IMR-90 (cell line): ENCODE measurements at regions not wholly inside any gene's neighbourhood (a gene's known extent, or its start where the extent isn't known, plus 50 kb on each side); places are given as distances from the start of the nearest gene placed in this dataset.

Experiments used
- ATAC-seq: fragments of 200-7000 bp; cut with Tn5 transposase; 2 replicates; pipeline ENCODE4 v1.9.1; 2020; ENCODE audit warnings: low read depth, mild to moderate bottlenecking, moderate library complexity
- BruUV-seq: library from RNA; stranded (reverse); fragments of 400-500 nt; replicated peaks from 2 replicates; lab custom pipeline; 2021; lab: Mats Ljungman, UMichigan
- CTCF ChIA-PET: fragments of 300-600 bp; formaldehyde crosslinking; extraction: SDS; loops from one replicate; lab custom pipeline; 2021; ENCODE audit warnings: antibody characterized with exemption; lab: Yijun Ruan, JAX
- POLR2A ChIA-PET: fragments of 300-600 bp; sonication (Branson Sonifier 250); formaldehyde crosslinking; loops from one replicate; lab custom pipeline; 2022; ENCODE audit warnings: antibody characterized with exemption; ENCODE audit not compliant: unreplicated experiment; lab: Charles Lee
- DNase-seq: peaks from one replicate; pipeline ENCODE4 v3.0.0; 2013
- H2AFZ ChIP-seq: replicated peaks from 2 replicates; pipeline ENCODE3; 2013; ENCODE audit warnings: low read length, mild to moderate bottlenecking; ENCODE audit not compliant: poor library complexity
- H2AK5ac ChIP-seq: 2 replicates; pipeline ENCODE4 v1.6.1; 2013; ENCODE audit warnings: low read depth, low read length, inconsistent platforms
- H2AK9ac ChIP-seq: replicated peaks from 2 replicates; pipeline ENCODE3; 2013; ENCODE audit warnings: mild to moderate bottlenecking, low read depth, low read length, moderate library complexity; ENCODE audit not compliant: poor library complexity
- H2BK120ac ChIP-seq: 2 replicates; pipeline ENCODE4 v1.6.1; 2013; ENCODE audit warnings: low read depth, low read length, inconsistent platforms
- H2BK15ac ChIP-seq: 3 replicates; pipeline ENCODE4 v1.6.1; 2013; ENCODE audit warnings: low read depth, low read length, inconsistent platforms
- H2BK20ac ChIP-seq: 2 replicates; pipeline ENCODE4 v1.6.1; 2013; ENCODE audit warnings: low read depth, mild to moderate bottlenecking, inconsistent platforms, low read length, moderate library complexity
- H2BK5ac ChIP-seq: 2 replicates; pipeline ENCODE4 v1.6.1; 2013; ENCODE audit warnings: mild to moderate bottlenecking, low read depth, low read length, inconsistent platforms; ENCODE audit not compliant: poor library complexity, severe bottlenecking
- H3K14ac ChIP-seq: replicated peaks from 2 replicates; pipeline ENCODE4 v1.6.1; 2013; ENCODE audit warnings: low read depth, low read length, inconsistent platforms
- H3K18ac ChIP-seq: 2 replicates; pipeline ENCODE4 v1.6.1; 2013; ENCODE audit warnings: low read depth, low read length, control low read depth
- H3K23ac ChIP-seq: 2 replicates; pipeline ENCODE4 v1.6.1; 2013; ENCODE audit warnings: low read depth, low read length, inconsistent platforms
- H3K27ac ChIP-seq: 2 replicates; pipeline ENCODE4 v1.5.1; 2013; ENCODE audit warnings: mild to moderate bottlenecking, control low read depth, low read length; ENCODE audit not compliant: insufficient read depth
- H3K27me3 ChIP-seq: 2 replicates; pipeline ENCODE4 v1.6.1; 2013; ENCODE audit warnings: low read length; ENCODE audit not compliant: control insufficient read depth, insufficient read depth
- H3K36me3 ChIP-seq: 2 replicates; pipeline ENCODE4 v1.6.1; 2013; ENCODE audit warnings: low read length, mixed read lengths; ENCODE audit not compliant: control insufficient read depth, insufficient read depth
- H3K4ac ChIP-seq: 2 replicates; pipeline ENCODE4 v1.6.1; 2013; ENCODE audit warnings: low read depth, low read length, inconsistent platforms
- H3K4me1 ChIP-seq: 2 replicates; pipeline ENCODE4 v1.6.1; 2013; ENCODE audit warnings: low read length, mixed read lengths; ENCODE audit not compliant: control insufficient read depth, insufficient read depth
- H3K4me2 ChIP-seq: 2 replicates; pipeline ENCODE4 v1.6.1; 2013; ENCODE audit warnings: low read depth, mild to moderate bottlenecking, control low read depth, low read length, moderate library complexity
- H3K4me3 ChIP-seq: 2 replicates; pipeline ENCODE4 v1.5.1; 2013; ENCODE audit warnings: low read depth, mild to moderate bottlenecking, control low read depth, low read length, moderate library complexity; ENCODE audit not compliant: insufficient read depth
- H3K56ac ChIP-seq: 2 replicates; pipeline ENCODE4 v1.6.1; 2013; ENCODE audit warnings: low read length, inconsistent platforms; ENCODE audit not compliant: insufficient read depth; ENCODE audit errors: extremely low read depth
- H3K79me1 ChIP-seq, 2 experiments: 2 replicates each; pipeline ENCODE4 v1.6.1; 2013; ENCODE audit warnings: low read length in 2 of 2, inconsistent platforms in 1 of 2, low read depth in 1 of 2
- H3K9ac ChIP-seq: 2 replicates; pipeline ENCODE4 v1.6.1; 2013; ENCODE audit warnings: low read depth, low read length, control low read depth
- H3K9me1 ChIP-seq: 2 replicates; pipeline ENCODE4 v1.6.1; 2013; ENCODE audit warnings: low read length, inconsistent platforms; ENCODE audit not compliant: insufficient read depth
- H3K9me3 ChIP-seq: 2 replicates; pipeline ENCODE4 v1.6.1; 2013; ENCODE audit warnings: low read length; ENCODE audit not compliant: control insufficient read depth, insufficient read depth
- H4K20me1 ChIP-seq: 2 replicates; pipeline ENCODE4 v1.6.1; 2013; ENCODE audit warnings: low read length, inconsistent platforms; ENCODE audit not compliant: insufficient read depth
- H4K5ac ChIP-seq: 2 replicates; pipeline ENCODE4 v1.6.1; 2013; ENCODE audit warnings: mild to moderate bottlenecking, low read depth, low read length, control low read depth
- H4K8ac ChIP-seq, 2 experiments: 2 replicates each; pipeline ENCODE4 v1.6.1; 2013; ENCODE audit warnings: low read depth in 2 of 2, low read length in 2 of 2, control low read depth in 1 of 2, inconsistent platforms in 1 of 2
- H4K91ac ChIP-seq: 2 replicates; pipeline ENCODE4 v1.6.1; 2013; ENCODE audit warnings: low read depth, low read length, inconsistent platforms; ENCODE audit not compliant: insufficient read depth
- FOS ChIP-seq: fragments of 150-350 bp; IDR thresholded peaks from 2 replicates; pipeline ENCODE4 v1.6.1; 2016; ENCODE audit warnings: low read depth, low read length
- MAFK ChIP-seq: IDR thresholded peaks from 2 replicates; pipeline ENCODE4 v1.6.1; 2012; ENCODE audit warnings: low read depth, low read length, improper control_type of control experiment
- RCOR1 ChIP-seq: IDR thresholded peaks from 2 replicates; pipeline ENCODE4 v1.6.1; 2012; ENCODE audit warnings: mild to moderate bottlenecking, low read length, improper control_type of control experiment; ENCODE audit not compliant: insufficient replicate concordance
- whole genome bisulfite sequencing, 2 experiments: methylation state at CpG; one replicate each; pipeline versions ENCODE4 v1.1.5 to v1.1.7; 2013; ENCODE audit warnings: missing lambda C conversion rate in 2 of 2; ENCODE audit not compliant: insufficient read length in 1 of 2; ENCODE audit errors: extremely low coverage in 2 of 2; 5-methylcytosine and 5-hydroxymethylcytosine counted together
- dilution Hi-C: fragments of 300-500 bp; cut with HindIII; formaldehyde crosslinking; loops from one replicate; pipeline ENCODE4 v1.14.3; 2018; ENCODE audit warnings: low sequenced_read_pairs; ENCODE audit not compliant: unreplicated experiment
- in situ Hi-C: fragments of 300-500 bp; cut with MboI; formaldehyde crosslinking; loops from 3 replicates; pipeline ENCODE4 v1.14.3; 2019; ENCODE audit warnings: low sequenced_read_pairs, inconsistent platforms, mixed read lengths
- intact Hi-C: fragments of 100-400 bp; cut with micrococcal nuclease; formaldehyde crosslinking; loops from 2 replicates; pipeline ENCODE4 v1.10.0; 2022

DNA sequence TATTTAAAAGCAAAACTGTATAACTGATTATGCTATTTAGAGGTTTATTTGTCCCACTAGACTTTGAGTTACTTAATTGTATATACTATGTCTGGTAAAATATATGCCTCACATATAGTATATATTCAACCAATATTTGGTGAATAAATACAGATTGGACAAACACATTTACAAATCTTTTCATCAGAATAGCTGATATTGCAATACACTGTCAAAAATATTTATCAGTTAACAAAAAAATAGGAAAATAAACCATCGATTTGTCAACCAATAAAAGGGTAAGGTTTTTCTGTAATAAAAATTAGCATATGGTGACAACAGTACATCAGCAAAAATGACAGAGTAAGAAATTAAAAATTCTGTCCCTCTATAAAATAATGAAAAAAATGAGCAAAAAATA lies 889.9 kb upstream of the INTU start:
- no peak overlapping the region for H3K14ac ChIP-seq
- TF ChIP-seq MAFK (peak; percentile 17; the same call in 1 of the 2 replicates), RCOR1 (no peak), FOS (no peak)
- intact Hi-C loops, result no loop called here
- H4K8ac ChIP-seq, result no peak overlapping the region
- H2BK20ac ChIP-seq, result no peak overlapping the region
- H3K4ac ChIP-seq, result no peak overlapping the region
- H3K23ac ChIP-seq, result no peak overlapping the region
- no peak overlapping the region for H3K4me3 ChIP-seq
- H3K9me1 ChIP-seq, result no peaks in the 10 kb centered on the region
- ATAC-seq, result no peak
- no peak overlapping the region for H2AFZ ChIP-seq
- ChIA-PET POLR2A (no interaction called here), CTCF (no interaction called here)
- no peaks in the 10 kb centered on the region for H3K36me3 ChIP-seq
- no peak overlapping the region for H3K4me2 ChIP-seq
- no peaks in the 10 kb centered on the region for H3K79me1 ChIP-seq
- no peak overlapping the region for H3K18ac ChIP-seq
- no CpG with 5 or more reads among the region's 1 CpG for WGBS, 2 experiments
- no peak overlapping the region for H2BK15ac ChIP-seq
- H3K27me3 ChIP-seq, result no peaks in the 10 kb centered on the region
- BruUV-seq, result no TSS peak
- H3K4me1 ChIP-seq, result no peaks in the 10 kb centered on the region
- H2AK5ac ChIP-seq, result no peak overlapping the region
- dilution Hi-C loops, result no loop called here
- no peaks in the 10 kb centered on the region for H4K20me1 ChIP-seq
- H2BK120ac ChIP-seq, result no peak overlapping the region
- no peak overlapping the region for H4K91ac ChIP-seq
- H3K56ac ChIP-seq, result no peak overlapping the region
- H4K5ac ChIP-seq, result no peak overlapping the region
- in situ Hi-C loops, result no loop called here
- no peak overlapping the region for H3K27ac ChIP-seq
- no peak overlapping the region for H3K9ac ChIP-seq
- no peak for DNase-seq
- H3K9me3 ChIP-seq, result no peaks in the 10 kb centered on the region
- H2AK9ac ChIP-seq, result no peak overlapping the region
- no peak overlapping the region for H2BK5ac ChIP-seq
